ENCODE measurements at regions not wholly inside any gene's neighbourhood (a gene's known extent, or its start where the extent isn't known, plus 50 kb on each side); places are given as distances from the start of the nearest gene placed in this dataset.

DNA sequence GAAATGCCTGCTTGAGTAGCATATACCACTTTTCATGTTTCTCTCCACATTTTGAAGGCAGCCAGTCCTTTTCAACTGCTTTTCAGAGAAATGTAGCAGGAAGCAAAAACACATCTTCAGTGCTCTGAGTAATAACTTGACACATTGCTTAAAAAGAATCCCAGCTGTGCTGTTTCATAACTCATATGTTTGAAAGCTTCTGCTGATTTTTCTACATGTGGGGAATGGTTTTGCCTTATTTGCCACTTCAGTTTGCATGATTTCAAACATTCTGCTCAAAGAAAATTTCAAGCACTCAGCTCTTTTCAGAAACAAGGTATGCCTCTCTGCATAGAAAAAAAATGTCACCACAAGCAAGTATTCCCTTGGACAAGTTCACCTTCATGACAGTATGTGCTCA, 732.8 kb downstream of the POM121L12 start:
- Histone ChIP-seq H4K20me1 (ENCODE audit: control insufficient read depth, insufficient read depth) (no peaks in the 10 kb centered on the region), H3K9ac (ENCODE audit: control insufficient read depth, insufficient read depth, low read length) (no peak overlapping the region), H3K27me3 (replicated peaks in 1 of 2; ENCODE audit: control insufficient read depth in 2 of 2, insufficient read depth in 2 of 2, low read length in 1 of 2) (no peaks in the 10 kb centered on the region), H3K4me2 (ENCODE audit: control insufficient read depth, insufficient read depth) (no peak overlapping the region), H3K4me3 (no peak overlapping the region), H3K36me3 (ENCODE audit: control insufficient read depth in 2 of 2, insufficient read depth in 2 of 2, low read length in 1 of 2) (no peaks in the 10 kb centered on the region), H3K9me3 (replicated peaks; ENCODE audit: control insufficient read depth, insufficient read depth, low read length) (no peaks in the 10 kb centered on the region), H3K79me2 (ENCODE audit: control insufficient read depth, insufficient read depth, low read length) (no peaks in the 10 kb centered on the region), H3K4me1 (ENCODE audit: control insufficient read depth, insufficient read depth, low read length) (no peaks in the 10 kb centered on the region), H3K27ac (ENCODE audit: control insufficient read depth, insufficient read depth) (no peak overlapping the region), H2AFZ (ENCODE audit: control insufficient read depth, low read depth, low read length) (no peak overlapping the region)
- BruUV-seq (replicated peaks), result no TSS peak
- ChIA-PET SMC1A (ENCODE audit: uncharacterized antibody, unreplicated experiment) (interaction anchor here (0.5 kb wide), 1 partner anchor 481 kb away, joined by 3 read pairs; no protein-coding TSS in a partner anchor), POLR2A (no interaction called here), CTCF (no interaction called here), RAD21 (ENCODE audit: unreplicated experiment) (no interaction called here)
- in situ Hi-C loops (cut with MboI), result no loop called here
- TF ChIP-seq SMAD1 (IDR thresholded peaks at IDR 0.05; ENCODE audit: low read depth, partially characterized antibody) (no peak), IKZF1 (conservative IDR thresholded peaks at IDR 0.05) (no peak), MYB (IDR thresholded peaks at IDR 0.05; ENCODE audit: borderline replicate concordance, low read depth, low read length) (no peak), SUPT20H (IDR thresholded peaks at IDR 0.05; ENCODE audit: borderline replicate concordance, control insufficient read depth, low read depth, low read length) (no peak)
- TF ChIP-seq, protein P1, sequence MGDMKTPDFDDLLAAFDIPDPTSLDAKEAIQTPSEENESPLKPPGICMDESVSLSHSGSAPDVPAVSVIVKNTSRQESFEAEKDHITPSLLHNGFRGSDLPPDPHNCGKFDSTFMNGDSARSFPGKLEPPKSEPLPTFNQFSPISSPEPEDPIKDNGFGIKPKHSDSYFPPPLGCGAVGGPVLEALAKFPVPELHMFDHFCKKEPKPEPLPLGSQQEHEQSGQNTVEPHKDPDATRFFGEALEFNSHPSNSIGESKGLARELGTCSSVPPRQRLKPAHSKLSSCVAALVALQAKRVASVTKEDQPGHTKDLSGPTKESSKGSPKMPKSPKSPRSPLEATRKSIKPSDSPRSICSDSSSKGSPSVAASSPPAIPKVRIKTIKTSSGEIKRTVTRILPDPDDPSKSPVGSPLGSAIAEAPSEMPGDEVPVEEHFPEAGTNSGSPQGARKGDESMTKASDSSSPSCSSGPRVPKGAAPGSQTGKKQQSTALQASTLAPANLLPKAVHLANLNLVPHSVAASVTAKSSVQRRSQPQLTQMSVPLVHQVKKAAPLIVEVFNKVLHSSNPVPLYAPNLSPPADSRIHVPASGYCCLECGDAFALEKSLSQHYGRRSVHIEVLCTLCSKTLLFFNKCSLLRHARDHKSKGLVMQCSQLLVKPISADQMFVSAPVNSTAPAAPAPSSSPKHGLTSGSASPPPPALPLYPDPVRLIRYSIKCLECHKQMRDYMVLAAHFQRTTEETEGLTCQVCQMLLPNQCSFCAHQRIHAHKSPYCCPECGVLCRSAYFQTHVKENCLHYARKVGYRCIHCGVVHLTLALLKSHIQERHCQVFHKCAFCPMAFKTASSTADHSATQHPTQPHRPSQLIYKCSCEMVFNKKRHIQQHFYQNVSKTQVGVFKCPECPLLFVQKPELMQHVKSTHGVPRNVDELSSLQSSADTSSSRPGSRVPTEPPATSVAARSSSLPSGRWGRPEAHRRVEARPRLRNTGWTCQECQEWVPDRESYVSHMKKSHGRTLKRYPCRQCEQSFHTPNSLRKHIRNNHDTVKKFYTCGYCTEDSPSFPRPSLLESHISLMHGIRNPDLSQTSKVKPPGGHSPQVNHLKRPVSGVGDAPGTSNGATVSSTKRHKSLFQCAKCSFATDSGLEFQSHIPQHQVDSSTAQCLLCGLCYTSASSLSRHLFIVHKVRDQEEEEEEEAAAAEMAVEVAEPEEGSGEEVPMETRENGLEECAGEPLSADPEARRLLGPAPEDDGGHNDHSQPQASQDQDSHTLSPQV (IDR thresholded peaks at IDR 0.05), result no peak
- TF ChIP-seq, protein P2, sequence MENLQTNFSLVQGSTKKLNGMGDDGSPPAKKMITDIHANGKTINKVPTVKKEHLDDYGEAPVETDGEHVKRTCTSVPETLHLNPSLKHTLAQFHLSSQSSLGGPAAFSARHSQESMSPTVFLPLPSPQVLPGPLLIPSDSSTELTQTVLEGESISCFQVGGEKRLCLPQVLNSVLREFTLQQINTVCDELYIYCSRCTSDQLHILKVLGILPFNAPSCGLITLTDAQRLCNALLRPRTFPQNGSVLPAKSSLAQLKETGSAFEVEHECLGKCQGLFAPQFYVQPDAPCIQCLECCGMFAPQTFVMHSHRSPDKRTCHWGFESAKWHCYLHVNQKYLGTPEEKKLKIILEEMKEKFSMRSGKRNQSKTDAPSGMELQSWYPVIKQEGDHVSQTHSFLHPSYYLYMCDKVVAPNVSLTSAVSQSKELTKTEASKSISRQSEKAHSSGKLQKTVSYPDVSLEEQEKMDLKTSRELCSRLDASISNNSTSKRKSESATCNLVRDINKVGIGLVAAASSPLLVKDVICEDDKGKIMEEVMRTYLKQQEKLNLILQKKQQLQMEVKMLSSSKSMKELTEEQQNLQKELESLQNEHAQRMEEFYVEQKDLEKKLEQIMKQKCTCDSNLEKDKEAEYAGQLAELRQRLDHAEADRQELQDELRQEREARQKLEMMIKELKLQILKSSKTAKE (IDR thresholded peaks at IDR 0.05; ENCODE audit: low read depth, poor library complexity, severe bottlenecking), result no peak
- TF ChIP-seq, protein P3, sequence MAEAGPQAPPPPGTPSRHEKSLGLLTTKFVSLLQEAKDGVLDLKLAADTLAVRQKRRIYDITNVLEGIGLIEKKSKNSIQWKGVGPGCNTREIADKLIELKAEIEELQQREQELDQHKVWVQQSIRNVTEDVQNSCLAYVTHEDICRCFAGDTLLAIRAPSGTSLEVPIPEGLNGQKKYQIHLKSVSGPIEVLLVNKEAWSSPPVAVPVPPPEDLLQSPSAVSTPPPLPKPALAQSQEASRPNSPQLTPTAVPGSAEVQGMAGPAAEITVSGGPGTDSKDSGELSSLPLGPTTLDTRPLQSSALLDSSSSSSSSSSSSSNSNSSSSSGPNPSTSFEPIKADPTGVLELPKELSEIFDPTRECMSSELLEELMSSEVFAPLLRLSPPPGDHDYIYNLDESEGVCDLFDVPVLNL (IDR thresholded peaks at IDR 0.05; ENCODE audit: low read depth, low read length), result no peak
- DNase-seq (ENCODE audit: low read depth, low spot score) (no peak), ATAC-seq (no peak), FAIRE-seq (no peak)
- intact Hi-C loops (cut with micrococcal nuclease; ENCODE audit: unreplicated experiment), result no loop called here

Data from GM12878 (cell line).